ENCODE measurements at regions not wholly inside any gene's neighbourhood (a gene's known extent, or its start where the extent isn't known, plus 50 kb on each side); places are given as distances from the start of the nearest gene placed in this dataset.

- Histone ChIP-seq H3K9me2 (replicated peaks; ENCODE audit: insufficient read depth, low read length) (no peaks in the 10 kb centered on the region), H3K9me3 (replicated peaks; ENCODE audit: insufficient read depth, low read length) (no peaks in the 10 kb centered on the region), H3K27me3 (replicated peaks; ENCODE audit: insufficient read depth, low read length) (no peaks in the 10 kb centered on the region), H4K20me1 (ENCODE audit: insufficient read depth, low read length) (no peaks in the 10 kb centered on the region), H3K4me3 (ENCODE audit: low read length) (no peak overlapping the region), H3K27ac (ENCODE audit: low read length) (no peak overlapping the region), H3K4me1 (ENCODE audit: low read length) (no peaks in the 10 kb centered on the region), H3K79me2 (ENCODE audit: low read length) (no peaks in the 10 kb centered on the region), H3K9ac (ENCODE audit: low read length) (no peak overlapping the region), H3F3A (ENCODE audit: insufficient read depth, low read length) (no peaks in the 10 kb centered on the region), H3K4me2 (ENCODE audit: low read depth, low read length) (no peak overlapping the region), H2AFZ (ENCODE audit: low read length) (no peak overlapping the region), H3K36me3 (replicated peaks; ENCODE audit: insufficient read depth, low read length) (no peaks in the 10 kb centered on the region)
- DNase-seq, result no peak
- no peak for TF ChIP-seq EZH2phosphoT487 (IDR thresholded peaks at IDR 0.05; ENCODE audit: low read length)
Observed at GRCh38 chr10:64594072-64594471, 1072.9 kb downstream of the REEP3 start.

- no peak overlapping the region for H3K9ac ChIP-seq (ENCODE audit: low read length)
- no peaks in the 10 kb centered on the region for H3K79me2 ChIP-seq (ENCODE audit: low read length)
- no peaks in the 10 kb centered on the region for H4K20me1 ChIP-seq (ENCODE audit: insufficient read depth, low read length)
- no peaks in the 10 kb centered on the region for H3K9me3 ChIP-seq (replicated peaks; ENCODE audit: insufficient read depth, low read length)
- no peak overlapping the region for H2AFZ ChIP-seq (ENCODE audit: low read length)
- no peak overlapping the region for H3K4me3 ChIP-seq (ENCODE audit: low read length)
- DNase-seq, result no peak
- no peak overlapping the region for H3K4me2 ChIP-seq (ENCODE audit: low read depth, low read length)
- no peaks in the 10 kb centered on the region for H3K4me1 ChIP-seq (ENCODE audit: low read length)
- no peaks in the 10 kb centered on the region for H3F3A ChIP-seq (ENCODE audit: insufficient read depth, low read length)
- H3K9me2 ChIP-seq (replicated peaks; ENCODE audit: insufficient read depth, low read length), result no peaks in the 10 kb centered on the region
- no peaks in the 10 kb centered on the region for H3K36me3 ChIP-seq (replicated peaks; ENCODE audit: insufficient read depth, low read length)
- H3K27ac ChIP-seq (ENCODE audit: low read length), result no peak overlapping the region
- TF ChIP-seq, protein P1, sequence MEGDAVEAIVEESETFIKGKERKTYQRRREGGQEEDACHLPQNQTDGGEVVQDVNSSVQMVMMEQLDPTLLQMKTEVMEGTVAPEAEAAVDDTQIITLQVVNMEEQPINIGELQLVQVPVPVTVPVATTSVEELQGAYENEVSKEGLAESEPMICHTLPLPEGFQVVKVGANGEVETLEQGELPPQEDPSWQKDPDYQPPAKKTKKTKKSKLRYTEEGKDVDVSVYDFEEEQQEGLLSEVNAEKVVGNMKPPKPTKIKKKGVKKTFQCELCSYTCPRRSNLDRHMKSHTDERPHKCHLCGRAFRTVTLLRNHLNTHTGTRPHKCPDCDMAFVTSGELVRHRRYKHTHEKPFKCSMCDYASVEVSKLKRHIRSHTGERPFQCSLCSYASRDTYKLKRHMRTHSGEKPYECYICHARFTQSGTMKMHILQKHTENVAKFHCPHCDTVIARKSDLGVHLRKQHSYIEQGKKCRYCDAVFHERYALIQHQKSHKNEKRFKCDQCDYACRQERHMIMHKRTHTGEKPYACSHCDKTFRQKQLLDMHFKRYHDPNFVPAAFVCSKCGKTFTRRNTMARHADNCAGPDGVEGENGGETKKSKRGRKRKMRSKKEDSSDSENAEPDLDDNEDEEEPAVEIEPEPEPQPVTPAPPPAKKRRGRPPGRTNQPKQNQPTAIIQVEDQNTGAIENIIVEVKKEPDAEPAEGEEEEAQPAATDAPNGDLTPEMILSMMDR (IDR thresholded peaks at IDR 0.05; ENCODE audit: low read length), result no peak
- no peak for TF ChIP-seq EZH2 (optimal IDR thresholded peaks at IDR 0.05; ENCODE audit: low read depth, low read length)
- no peak for TF ChIP-seq EZH2phosphoT487 (IDR thresholded peaks at IDR 0.05; ENCODE audit: low read length)
- H3K27me3 ChIP-seq (replicated peaks; ENCODE audit: insufficient read depth, low read length), result no peaks in the 10 kb centered on the region
Observed at GRCh38 chr10:64598600-64598999, 1077.4 kb downstream of the REEP3 start.

DNA sequence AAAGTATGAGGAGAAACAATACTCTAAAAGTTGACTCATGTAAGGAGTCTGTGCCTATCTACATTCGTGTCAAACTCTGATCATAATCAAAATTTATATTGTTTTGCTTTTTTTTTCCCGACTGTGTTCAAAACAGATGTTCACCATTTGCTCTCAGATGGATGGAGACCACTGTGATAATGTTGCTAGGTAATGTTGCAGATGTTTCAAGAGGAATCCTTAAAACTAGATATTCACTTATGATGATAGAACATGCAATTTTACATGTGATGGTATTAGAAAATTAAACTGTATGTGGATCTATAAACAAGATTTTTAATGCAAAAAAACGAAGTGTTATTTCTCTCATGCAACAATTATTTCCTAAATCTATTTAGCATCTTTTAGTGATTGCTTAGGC, 1080.1 kb downstream of the REEP3 start:
- Histone ChIP-seq H3K27ac (ENCODE audit: low read length) (no peak overlapping the region), H3K4me2 (ENCODE audit: low read depth, low read length) (no peak overlapping the region)
- TF ChIP-seq, protein P1 (IDR thresholded peaks at IDR 0.05; ENCODE audit: low read length), result no peak
- no peak for TF ChIP-seq EZH2 (optimal IDR thresholded peaks at IDR 0.05; ENCODE audit: low read depth, low read length)
- TF ChIP-seq EZH2phosphoT487 (IDR thresholded peaks at IDR 0.05; ENCODE audit: low read length), result no peak

DNA sequence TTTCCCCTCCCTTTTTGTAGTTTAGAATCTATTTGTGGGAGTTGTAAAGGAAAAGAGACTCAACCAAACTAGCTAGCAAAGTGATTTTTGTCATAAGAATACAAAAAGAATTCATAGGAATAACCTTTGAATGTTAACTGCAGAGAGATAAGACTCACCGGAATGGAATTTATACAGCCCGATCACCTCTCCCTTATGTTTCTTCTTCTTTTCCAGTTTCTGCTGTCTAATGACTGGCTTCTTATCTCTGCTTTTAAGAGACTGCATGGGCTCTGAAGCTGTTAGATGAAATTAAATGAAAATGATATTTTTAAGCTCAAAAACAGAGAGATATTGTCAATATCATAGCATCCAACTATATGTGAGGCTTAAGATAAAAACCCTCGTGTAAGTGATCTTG, 1095.9 kb downstream of the REEP3 start:
- no peak for DNase-seq
- H3K79me2 ChIP-seq (ENCODE audit: low read length), result no peaks in the 10 kb centered on the region
- H3F3A ChIP-seq (ENCODE audit: insufficient read depth, low read length), result no peaks in the 10 kb centered on the region
- no peak overlapping the region for H3K4me2 ChIP-seq (ENCODE audit: low read depth, low read length)
- H3K4me1 ChIP-seq (ENCODE audit: low read length), result no peaks in the 10 kb centered on the region
- H3K9me2 ChIP-seq (replicated peaks; ENCODE audit: insufficient read depth, low read length), result no peaks in the 10 kb centered on the region
- no peak overlapping the region for H2AFZ ChIP-seq (ENCODE audit: low read length)
- H3K36me3 ChIP-seq (replicated peaks; ENCODE audit: insufficient read depth, low read length), result no peaks in the 10 kb centered on the region
- no peaks in the 10 kb centered on the region for H4K20me1 ChIP-seq (ENCODE audit: insufficient read depth, low read length)
- H3K9me3 ChIP-seq (replicated peaks; ENCODE audit: insufficient read depth, low read length), result no peaks in the 10 kb centered on the region
- no peak overlapping the region for H3K27ac ChIP-seq (ENCODE audit: low read length)
- no peak overlapping the region for H3K4me3 ChIP-seq (ENCODE audit: low read length)
- no peaks in the 10 kb centered on the region for H3K27me3 ChIP-seq (replicated peaks; ENCODE audit: insufficient read depth, low read length)
- TF ChIP-seq EZH2 (optimal IDR thresholded peaks at IDR 0.05; ENCODE audit: low read depth, low read length), result no peak
- TF ChIP-seq, protein P1 (IDR thresholded peaks at IDR 0.05; ENCODE audit: low read length), result no peak
- no peak for TF ChIP-seq EZH2phosphoT487 (IDR thresholded peaks at IDR 0.05; ENCODE audit: low read length)
- H3K9ac ChIP-seq (ENCODE audit: low read length), result no peak overlapping the region

More for the DNA sequence above, 1080.1 kb downstream of the REEP3 start:
- no peak overlapping the region for H3K9ac ChIP-seq (ENCODE audit: low read length)
- H3K36me3 ChIP-seq (replicated peaks; ENCODE audit: insufficient read depth, low read length), result no peaks in the 10 kb centered on the region
- no peaks in the 10 kb centered on the region for H4K20me1 ChIP-seq (ENCODE audit: insufficient read depth, low read length)
- H3K27me3 ChIP-seq (replicated peaks; ENCODE audit: insufficient read depth, low read length), result no peaks in the 10 kb centered on the region
- no peak overlapping the region for H3K4me3 ChIP-seq (ENCODE audit: low read length)
- H3K9me2 ChIP-seq (replicated peaks; ENCODE audit: insufficient read depth, low read length), result no peaks in the 10 kb centered on the region
- no peak overlapping the region for H2AFZ ChIP-seq (ENCODE audit: low read length)
- H3F3A ChIP-seq (ENCODE audit: insufficient read depth, low read length), result no peaks in the 10 kb centered on the region
- DNase-seq, result no peak
- no peaks in the 10 kb centered on the region for H3K9me3 ChIP-seq (replicated peaks; ENCODE audit: insufficient read depth, low read length)
- H3K79me2 ChIP-seq (ENCODE audit: low read length), result no peaks in the 10 kb centered on the region
- H3K4me1 ChIP-seq (ENCODE audit: low read length), result no peaks in the 10 kb centered on the region

Data from MM.1S (cell line).